ENCODE measurements at regions not wholly inside any gene's neighbourhood (a gene's known extent, or its start where the extent isn't known, plus 50 kb on each side); places are given as distances from the start of the nearest gene placed in this dataset.

DNA sequence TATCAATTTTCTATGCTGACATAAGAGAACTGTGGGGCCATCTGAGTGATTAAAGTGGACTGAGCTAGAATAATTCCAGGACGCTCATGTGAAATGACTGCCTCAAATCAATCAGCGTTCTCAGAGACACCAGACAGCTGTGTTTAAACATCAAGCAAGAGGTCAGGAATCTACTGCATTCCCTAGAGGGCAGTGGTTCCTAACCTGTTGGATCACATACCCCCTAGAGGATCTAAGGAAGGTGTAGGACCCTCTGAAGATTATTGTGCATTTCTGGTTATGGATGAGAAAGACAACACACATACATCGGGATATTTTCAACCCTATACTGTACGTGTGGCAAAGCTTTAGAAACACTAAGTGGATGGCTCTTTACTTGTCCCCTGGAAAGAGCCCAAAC is 51.8 kb upstream of the FREM2 start:
- CTCF ChIA-PET = no interaction called here
- H3K9me2 ChIP-seq = no peaks in the 10 kb centered on the region
- H3K4me2 ChIP-seq = no peak overlapping the region
- no peaks in the 10 kb centered on the region for H3K36me3 ChIP-seq (replicated peaks in 1 of 2; ENCODE audit: control insufficient read depth in 1 of 2, insufficient read depth in 2 of 2, low read length in 1 of 2)
- no peaks in the 10 kb centered on the region for H3K27me3 ChIP-seq (ENCODE audit: insufficient read depth)
- POLR2A ChIA-PET = no interaction called here
- TF ChIP-seq, protein P1, sequence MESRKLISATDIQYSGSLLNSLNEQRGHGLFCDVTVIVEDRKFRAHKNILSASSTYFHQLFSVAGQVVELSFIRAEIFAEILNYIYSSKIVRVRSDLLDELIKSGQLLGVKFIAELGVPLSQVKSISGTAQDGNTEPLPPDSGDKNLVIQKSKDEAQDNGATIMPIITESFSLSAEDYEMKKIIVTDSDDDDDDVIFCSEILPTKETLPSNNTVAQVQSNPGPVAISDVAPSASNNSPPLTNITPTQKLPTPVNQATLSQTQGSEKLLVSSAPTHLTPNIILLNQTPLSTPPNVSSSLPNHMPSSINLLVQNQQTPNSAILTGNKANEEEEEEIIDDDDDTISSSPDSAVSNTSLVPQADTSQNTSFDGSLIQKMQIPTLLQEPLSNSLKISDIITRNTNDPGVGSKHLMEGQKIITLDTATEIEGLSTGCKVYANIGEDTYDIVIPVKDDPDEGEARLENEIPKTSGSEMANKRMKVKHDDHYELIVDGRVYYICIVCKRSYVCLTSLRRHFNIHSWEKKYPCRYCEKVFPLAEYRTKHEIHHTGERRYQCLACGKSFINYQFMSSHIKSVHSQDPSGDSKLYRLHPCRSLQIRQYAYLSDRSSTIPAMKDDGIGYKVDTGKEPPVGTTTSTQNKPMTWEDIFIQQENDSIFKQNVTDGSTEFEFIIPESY (IDR thresholded peaks at IDR 0.05; ENCODE audit: borderline replicate concordance, low read depth) = no peak
- TF ChIP-seq TAF1 (IDR thresholded peaks at IDR 0.05; ENCODE audit: borderline replicate concordance, low read depth, low read length) = no peak
- TF ChIP-seq ELF1 (IDR thresholded peaks at IDR 0.05) = no peak
- H3K79me2 ChIP-seq (ENCODE audit: insufficient read depth) = no peaks in the 10 kb centered on the region
- H2AFZ ChIP-seq (ENCODE audit: low read depth) = no peak overlapping the region
- 42% methylated on average over 4 of the region's 4 CpGs for whole genome bisulfite sequencing (ENCODE audit: low lambda C conversion rate)
- H3K27ac ChIP-seq (ENCODE audit: low read depth in 2 of 2, low read length in 1 of 2) = no peak overlapping the region
- H3K4me3 ChIP-seq (ENCODE audit: low read depth in 2 of 2, low read length in 1 of 2) = no peak overlapping the region
- no peaks in the 10 kb centered on the region for H3K4me1 ChIP-seq (ENCODE audit: control insufficient read depth in 1 of 2, insufficient read depth in 2 of 2, low read depth in 1 of 2, low read length in 1 of 2)
- no peaks in the 10 kb centered on the region for H3F3A ChIP-seq (replicated peaks; ENCODE audit: insufficient read depth)
- no peak overlapping the region for H3K9ac ChIP-seq
- DNase-seq = no peak
- no peaks in the 10 kb centered on the region for H3K9me3 ChIP-seq
- H4K20me1 ChIP-seq (ENCODE audit: insufficient read depth) = no peaks in the 10 kb centered on the region

DNA sequence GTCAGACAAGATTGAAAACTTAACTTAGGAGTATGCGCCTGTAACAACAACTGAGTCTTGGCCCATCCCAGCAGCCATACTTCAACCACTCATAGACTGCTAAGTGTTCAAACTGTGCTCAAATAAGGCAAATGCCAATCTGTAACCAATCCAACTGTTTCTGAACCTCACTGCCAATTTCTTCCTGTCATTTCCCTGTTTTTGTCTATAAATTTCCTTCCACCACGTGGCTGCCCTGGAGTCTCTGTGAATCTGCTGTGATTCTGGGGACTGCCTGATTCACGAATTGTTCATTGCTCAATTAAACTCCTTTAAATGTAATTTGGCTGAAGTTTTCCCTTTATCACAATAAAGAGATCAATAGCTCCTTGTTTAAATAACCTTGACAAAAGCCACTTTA is 50.8 kb upstream of the FREM2 start:
- no peak overlapping the region for H2AFZ ChIP-seq (ENCODE audit: low read depth)
- no peak overlapping the region for H3K27ac ChIP-seq (ENCODE audit: low read depth in 2 of 2, low read length in 1 of 2)
- DNase-seq = no peak
- no peak overlapping the region for H3K4me3 ChIP-seq (ENCODE audit: low read depth in 2 of 2, low read length in 1 of 2)
- no peaks in the 10 kb centered on the region for H3F3A ChIP-seq (replicated peaks; ENCODE audit: insufficient read depth)
- WGBS (ENCODE audit: low lambda C conversion rate) = 29% methylated on average over 3 of the region's 3 CpGs
- H3K9ac ChIP-seq = no peak overlapping the region
- H3K9me2 ChIP-seq = no peaks in the 10 kb centered on the region
- H3K9me3 ChIP-seq = no peaks in the 10 kb centered on the region
- no peaks in the 10 kb centered on the region for H3K27me3 ChIP-seq (ENCODE audit: insufficient read depth)
- CTCF ChIA-PET = no interaction called here
- H3K4me2 ChIP-seq = no peak overlapping the region
- POLR2A ChIA-PET = no interaction called here
- no peaks in the 10 kb centered on the region for H3K79me2 ChIP-seq (ENCODE audit: insufficient read depth)
- no peaks in the 10 kb centered on the region for H3K36me3 ChIP-seq (replicated peaks in 1 of 2; ENCODE audit: control insufficient read depth in 1 of 2, insufficient read depth in 2 of 2, low read length in 1 of 2)
- H4K20me1 ChIP-seq (ENCODE audit: insufficient read depth) = no peaks in the 10 kb centered on the region
- no peaks in the 10 kb centered on the region for H3K4me1 ChIP-seq (ENCODE audit: control insufficient read depth in 1 of 2, insufficient read depth in 2 of 2, low read depth in 1 of 2, low read length in 1 of 2)
- TF ChIP-seq, protein P2, sequence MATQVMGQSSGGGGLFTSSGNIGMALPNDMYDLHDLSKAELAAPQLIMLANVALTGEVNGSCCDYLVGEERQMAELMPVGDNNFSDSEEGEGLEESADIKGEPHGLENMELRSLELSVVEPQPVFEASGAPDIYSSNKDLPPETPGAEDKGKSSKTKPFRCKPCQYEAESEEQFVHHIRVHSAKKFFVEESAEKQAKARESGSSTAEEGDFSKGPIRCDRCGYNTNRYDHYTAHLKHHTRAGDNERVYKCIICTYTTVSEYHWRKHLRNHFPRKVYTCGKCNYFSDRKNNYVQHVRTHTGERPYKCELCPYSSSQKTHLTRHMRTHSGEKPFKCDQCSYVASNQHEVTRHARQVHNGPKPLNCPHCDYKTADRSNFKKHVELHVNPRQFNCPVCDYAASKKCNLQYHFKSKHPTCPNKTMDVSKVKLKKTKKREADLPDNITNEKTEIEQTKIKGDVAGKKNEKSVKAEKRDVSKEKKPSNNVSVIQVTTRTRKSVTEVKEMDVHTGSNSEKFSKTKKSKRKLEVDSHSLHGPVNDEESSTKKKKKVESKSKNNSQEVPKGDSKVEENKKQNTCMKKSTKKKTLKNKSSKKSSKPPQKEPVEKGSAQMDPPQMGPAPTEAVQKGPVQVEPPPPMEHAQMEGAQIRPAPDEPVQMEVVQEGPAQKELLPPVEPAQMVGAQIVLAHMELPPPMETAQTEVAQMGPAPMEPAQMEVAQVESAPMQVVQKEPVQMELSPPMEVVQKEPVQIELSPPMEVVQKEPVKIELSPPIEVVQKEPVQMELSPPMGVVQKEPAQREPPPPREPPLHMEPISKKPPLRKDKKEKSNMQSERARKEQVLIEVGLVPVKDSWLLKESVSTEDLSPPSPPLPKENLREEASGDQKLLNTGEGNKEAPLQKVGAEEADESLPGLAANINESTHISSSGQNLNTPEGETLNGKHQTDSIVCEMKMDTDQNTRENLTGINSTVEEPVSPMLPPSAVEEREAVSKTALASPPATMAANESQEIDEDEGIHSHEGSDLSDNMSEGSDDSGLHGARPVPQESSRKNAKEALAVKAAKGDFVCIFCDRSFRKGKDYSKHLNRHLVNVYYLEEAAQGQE (IDR thresholded peaks at IDR 0.05; ENCODE audit: low read depth, low read length) = no peak
- TF ChIP-seq, protein P3, sequence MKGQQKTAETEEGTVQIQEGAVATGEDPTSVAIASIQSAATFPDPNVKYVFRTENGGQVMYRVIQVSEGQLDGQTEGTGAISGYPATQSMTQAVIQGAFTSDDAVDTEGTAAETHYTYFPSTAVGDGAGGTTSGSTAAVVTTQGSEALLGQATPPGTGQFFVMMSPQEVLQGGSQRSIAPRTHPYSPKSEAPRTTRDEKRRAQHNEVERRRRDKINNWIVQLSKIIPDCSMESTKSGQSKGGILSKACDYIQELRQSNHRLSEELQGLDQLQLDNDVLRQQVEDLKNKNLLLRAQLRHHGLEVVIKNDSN (IDR thresholded peaks at IDR 0.05; ENCODE audit: borderline replicate concordance, low read depth) = no peak
- no peak for TF ChIP-seq MEF2A (IDR thresholded peaks at IDR 0.05; ENCODE audit: borderline replicate concordance, low read depth)
- TF ChIP-seq RCOR1 (IDR thresholded peaks at IDR 0.05; ENCODE audit: low read length) = no peak
- TF ChIP-seq GATA2 (CRISPR knock-in tag; IDR thresholded peaks at IDR 0.05) = no peak
- no peak for TF ChIP-seq RXRA (IDR thresholded peaks at IDR 0.05; ENCODE audit: borderline replicate concordance, low read depth)
- no peak for TF ChIP-seq EP300 (IDR thresholded peaks at IDR 0.05; ENCODE audit: borderline replicate concordance in 1 of 2, low read depth in 1 of 2, low read length in 1 of 2)
- TF ChIP-seq MXI1 (IDR thresholded peaks at IDR 0.05; ENCODE audit: low read depth, low read length) = no peak
- no peak for TF ChIP-seq RAD21 (IDR thresholded peaks at IDR 0.05; ENCODE audit: low read length)
- TF ChIP-seq, protein P1 (IDR thresholded peaks at IDR 0.05; ENCODE audit: borderline replicate concordance, low read depth) = no peak
- TF ChIP-seq SMC3 (IDR thresholded peaks at IDR 0.05; ENCODE audit: low read depth, low read length) = no peak
- TF ChIP-seq FOXM1 (IDR thresholded peaks at IDR 0.05; ENCODE audit: low read depth) = no peak
- TF ChIP-seq RFX5 (IDR thresholded peaks at IDR 0.05; ENCODE audit: low read length) = no peak
- TF ChIP-seq TCF12 (IDR thresholded peaks at IDR 0.05) = no peak
- TF ChIP-seq EZH2phosphoT487 (IDR thresholded peaks at IDR 0.05; ENCODE audit: borderline replicate concordance, low read depth) = no peak
- no peak for TF ChIP-seq GABPA (IDR thresholded peaks at IDR 0.05; ENCODE audit: low read depth)
- TF ChIP-seq, protein P4, sequence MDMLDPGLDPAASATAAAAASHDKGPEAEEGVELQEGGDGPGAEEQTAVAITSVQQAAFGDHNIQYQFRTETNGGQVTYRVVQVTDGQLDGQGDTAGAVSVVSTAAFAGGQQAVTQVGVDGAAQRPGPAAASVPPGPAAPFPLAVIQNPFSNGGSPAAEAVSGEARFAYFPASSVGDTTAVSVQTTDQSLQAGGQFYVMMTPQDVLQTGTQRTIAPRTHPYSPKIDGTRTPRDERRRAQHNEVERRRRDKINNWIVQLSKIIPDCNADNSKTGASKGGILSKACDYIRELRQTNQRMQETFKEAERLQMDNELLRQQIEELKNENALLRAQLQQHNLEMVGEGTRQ (IDR thresholded peaks at IDR 0.05; ENCODE audit: borderline replicate concordance, low read depth, low read length) = no peak

Measured in SK-N-SH (cell line).